ENCODE measurements at regions not wholly inside any gene's neighbourhood (a gene's known extent, or its start where the extent isn't known, plus 50 kb on each side); places are given as distances from the start of the nearest gene placed in this dataset.

- Histone ChIP-seq H3K9me3 (ENCODE audit: low read length) (no peaks in the 10 kb centered on the region), H4K20me1 (ENCODE audit: insufficient read depth) (no peaks in the 10 kb centered on the region), H3K27me3 (ENCODE audit: insufficient read depth, low read depth, low read length) (no peaks in the 10 kb centered on the region), H3K9ac (ENCODE audit: low read length) (no peak overlapping the region), H3F3A (ENCODE audit: insufficient read depth, low read length, poor library complexity, severe bottlenecking) (no peaks in the 10 kb centered on the region), H3K4me2 (ENCODE audit: low read length) (no peak overlapping the region), H3K4me3 (ENCODE audit: low read length) (no peak overlapping the region), H3K36me3 (ENCODE audit: insufficient read depth, low read length) (no peaks in the 10 kb centered on the region), H3K9me2 (ENCODE audit: insufficient read depth, low read length) (no peaks in the 10 kb centered on the region), H3K79me2 (replicated peaks; ENCODE audit: insufficient read depth, low read length) (no peaks in the 10 kb centered on the region), H3K27ac (ENCODE audit: low read length) (no peak overlapping the region), H2AFZ (ENCODE audit: low read depth, low read length) (no peak overlapping the region)
- TF ChIP-seq TAF1 (IDR thresholded peaks at IDR 0.05; ENCODE audit: low read depth), result no peak
- no peak for TF ChIP-seq CTCF (IDR thresholded peaks at IDR 0.05; ENCODE audit: poor library complexity, severe bottlenecking)
- TF ChIP-seq MXI1 (conservative IDR thresholded peaks at IDR 0.05; ENCODE audit: poor library complexity, severe bottlenecking), result no peak
- TF ChIP-seq RAD21 (conservative IDR thresholded peaks at IDR 0.05), result no peak
- TF ChIP-seq POLR2AphosphoS5 (IDR thresholded peaks at IDR 0.05), result no peak
- no peak for TF ChIP-seq EZH2 (IDR thresholded peaks at IDR 0.05; ENCODE audit: borderline replicate concordance, insufficient read depth, low read length, poor library complexity, severe bottlenecking)
- no peak for TF ChIP-seq SMC3 (conservative IDR thresholded peaks at IDR 0.05; ENCODE audit: poor library complexity)
- no peak for TF ChIP-seq EP300 (conservative IDR thresholded peaks at IDR 0.05; ENCODE audit: poor library complexity, severe bottlenecking)
- no peak for TF ChIP-seq REST (IDR thresholded peaks at IDR 0.05; ENCODE audit: borderline replicate concordance)
These were observed 173.0 kb upstream of the GATA6 start for GRCh38 chr18:21996351-21996826.

DNA sequence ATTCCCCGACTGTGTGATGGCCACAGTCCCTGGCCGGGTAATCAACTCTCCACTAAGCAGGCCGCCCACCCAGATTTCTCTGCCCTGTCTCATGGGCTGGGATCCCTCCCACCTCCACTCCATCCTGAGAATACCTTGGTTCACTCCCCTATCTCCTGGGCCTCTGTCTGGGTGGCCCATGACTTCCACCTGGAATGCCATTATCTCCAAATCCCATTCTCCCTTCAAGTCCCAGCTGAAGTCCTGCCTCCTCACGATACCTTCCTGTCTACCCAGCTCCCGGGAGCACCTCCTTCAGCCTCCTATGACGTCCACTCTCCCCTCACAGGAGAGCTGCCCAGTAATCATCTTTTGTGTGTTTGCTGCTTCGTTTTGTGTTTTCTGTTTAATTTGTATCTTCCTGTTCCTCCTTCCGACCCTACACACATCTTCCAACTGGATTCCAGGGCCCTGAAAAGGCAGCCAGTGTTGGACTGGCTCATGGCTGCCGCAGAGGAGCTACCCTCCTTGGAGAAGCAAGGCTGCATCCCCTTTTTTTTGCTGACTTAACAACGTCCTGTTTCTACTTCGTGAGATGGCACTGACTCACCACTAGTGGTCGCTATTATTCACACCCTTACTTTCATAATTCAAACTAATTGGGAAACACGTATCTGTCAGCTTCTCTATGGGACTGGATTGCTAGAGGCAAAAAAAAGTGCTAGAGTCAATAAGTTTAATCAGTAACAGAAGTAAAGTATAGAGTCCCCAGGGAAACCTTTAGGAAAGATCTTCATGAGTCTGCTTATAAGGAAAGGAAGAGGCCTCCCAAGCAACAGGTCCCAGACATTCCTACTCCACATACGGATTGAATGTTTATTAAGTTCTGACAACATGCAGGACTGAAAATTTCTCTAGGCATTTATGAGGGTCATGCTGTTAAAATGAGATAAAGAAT is 171.9 kb upstream of the GATA6 start:
- Histone ChIP-seq H2AFZ (ENCODE audit: low read depth, low read length) (no peak overlapping the region), H3K27me3 (ENCODE audit: insufficient read depth, low read depth, low read length) (no peaks in the 10 kb centered on the region), H3K9me3 (ENCODE audit: low read length) (no peaks in the 10 kb centered on the region), H3K4me3 (ENCODE audit: low read length) (no peak overlapping the region), H3F3A (ENCODE audit: insufficient read depth, low read length, poor library complexity, severe bottlenecking) (no peaks in the 10 kb centered on the region), H3K9me2 (ENCODE audit: insufficient read depth, low read length) (no peaks in the 10 kb centered on the region), H3K9ac (ENCODE audit: low read length) (no peak overlapping the region), H3K79me2 (replicated peaks; ENCODE audit: insufficient read depth, low read length) (no peaks in the 10 kb centered on the region), H3K27ac (ENCODE audit: low read length) (no peak overlapping the region), H4K20me1 (ENCODE audit: insufficient read depth) (no peaks in the 10 kb centered on the region), H3K36me3 (ENCODE audit: insufficient read depth, low read length) (no peaks in the 10 kb centered on the region), H3K4me2 (ENCODE audit: low read length) (no peak overlapping the region)
- TF ChIP-seq EZH2 (IDR thresholded peaks at IDR 0.05; ENCODE audit: borderline replicate concordance, insufficient read depth, low read length, poor library complexity, severe bottlenecking) (no peak), CTCF (IDR thresholded peaks at IDR 0.05; ENCODE audit: poor library complexity, severe bottlenecking) (peak; percentile 41)
